GM19463 (cell line): ENCODE measurements at regions not wholly inside any gene's neighbourhood (a gene's known extent, or its start where the extent isn't known, plus 50 kb on each side); places are given as distances from the start of the nearest gene placed in this dataset.

Source experiments
- ATAC-seq: cut with Tn5 transposase; IDR thresholded peaks from one replicate; pipeline ENCODE4 v1.9.1; 2021; ENCODE audit warnings: mild to moderate bottlenecking, moderate library complexity; ENCODE audit not compliant: unreplicated experiment

- no peak for ATAC-seq
Measured at GRCh38 chr4:100130964-100131363, 59.3 kb downstream of the DDIT4L start.

- no peak for ATAC-seq
Measured at GRCh38 chr4:100130491-100130890, 59.8 kb downstream of the DDIT4L start.

DNA sequence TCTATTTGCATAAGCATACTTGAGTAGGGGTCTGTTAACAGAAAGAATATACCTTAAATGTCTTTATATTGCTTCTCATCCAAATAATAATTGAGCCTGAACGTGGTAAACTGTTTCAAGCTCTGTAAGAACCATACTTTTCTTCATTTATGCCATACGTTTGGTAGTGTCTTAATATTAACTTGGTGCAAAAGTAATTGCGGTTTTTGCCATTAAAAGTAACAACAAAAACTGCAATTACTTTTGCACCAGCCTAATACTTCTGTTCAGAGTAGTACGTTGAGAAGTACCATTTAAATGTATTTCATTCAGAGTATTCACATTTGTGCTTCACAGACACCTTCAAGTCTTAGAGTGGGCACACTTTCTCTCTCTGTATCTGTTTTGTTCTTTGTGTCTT, 60.5 kb downstream of the DDIT4L start:
- ATAC-seq = no peak

DNA sequence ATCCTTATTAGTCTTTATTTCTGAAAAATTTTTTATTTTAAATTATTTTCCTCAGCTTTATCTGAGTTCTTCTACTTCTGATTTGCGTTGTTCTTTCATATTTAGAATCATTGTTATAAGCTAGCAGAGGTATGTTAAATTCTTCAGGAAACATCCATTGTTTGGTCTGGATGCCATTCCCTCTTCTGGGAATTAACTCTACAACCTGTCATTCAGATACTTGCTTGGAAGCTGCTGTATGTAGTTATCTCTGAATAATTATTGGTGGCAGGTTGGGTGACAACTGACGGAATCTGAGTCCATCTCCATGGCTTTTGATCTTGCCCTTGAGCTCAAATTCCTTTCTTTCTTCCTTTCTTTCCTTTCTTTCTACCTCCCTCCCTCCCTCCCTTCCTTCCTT, 61.9 kb downstream of the DDIT4L start:
- no peak for ATAC-seq

GRCh38 chr4:100124715-100125114, 65.6 kb downstream of the DDIT4L start:
- no peak for ATAC-seq

DNA sequence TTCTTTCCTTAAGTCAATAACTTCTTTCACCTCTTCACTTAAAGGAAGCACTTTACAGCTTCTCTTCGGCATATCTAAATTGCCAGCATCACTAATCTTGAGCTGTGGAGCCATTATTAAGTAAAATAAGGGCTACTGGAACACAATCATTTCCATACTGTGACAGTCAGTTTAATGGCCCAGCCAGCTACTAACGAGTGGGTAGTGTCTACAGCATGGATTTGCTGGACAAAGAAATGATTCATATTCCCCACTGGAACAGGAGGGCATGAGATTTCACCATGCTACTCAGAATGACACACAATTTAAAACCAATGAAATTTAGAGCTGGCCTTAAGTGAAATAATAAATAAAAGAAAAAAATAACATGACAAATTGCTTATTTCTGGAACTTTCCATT, 72.1 kb downstream of the DDIT4L start:
- ATAC-seq = no peak

DNA sequence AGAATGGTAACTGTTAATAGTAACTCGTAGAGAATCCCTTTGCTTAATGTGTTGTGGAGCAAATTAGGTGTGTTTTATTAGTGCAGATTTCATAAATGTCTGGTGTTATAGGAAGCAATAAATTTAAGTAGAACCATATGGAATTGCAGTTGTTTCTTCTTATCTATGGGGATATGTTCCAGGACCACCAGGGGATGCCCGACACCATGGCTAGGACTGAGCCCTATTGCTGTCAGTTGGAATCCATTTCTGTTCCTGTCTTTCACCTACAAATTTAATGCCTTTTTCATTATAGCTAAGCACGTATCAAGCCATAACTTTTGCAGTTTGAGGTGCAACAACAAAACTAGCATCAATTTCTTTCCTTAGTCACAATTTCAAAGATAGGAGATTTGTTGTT, 72.5 kb downstream of the DDIT4L start:
- no peak for ATAC-seq

- no peak for ATAC-seq
Measured at GRCh38 chr4:100114909-100115308, 75.4 kb downstream of the DDIT4L start.

- ATAC-seq = no peak
Measured at GRCh38 chr4:100113732-100114131, 76.5 kb downstream of the DDIT4L start.

DNA sequence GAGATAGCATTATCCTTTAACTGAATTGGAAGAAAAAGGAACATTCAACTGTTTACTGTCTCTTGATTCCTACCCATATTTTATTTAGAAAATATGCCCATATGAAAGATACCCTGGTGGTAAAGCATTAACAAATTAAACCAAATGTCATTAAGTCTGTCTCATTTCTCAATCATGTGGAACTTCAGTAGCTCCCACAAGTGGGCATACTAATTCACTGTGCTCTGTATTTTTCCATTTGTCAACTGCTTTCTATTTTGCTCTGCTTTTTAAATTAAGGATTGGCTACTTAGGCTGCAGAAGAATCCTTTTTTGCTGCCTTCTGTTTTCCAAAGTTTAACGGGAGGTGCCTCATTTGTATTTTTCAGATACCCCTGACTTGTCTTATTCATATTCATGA, 77.2 kb downstream of the DDIT4L start:
- no peak for ATAC-seq

DNA sequence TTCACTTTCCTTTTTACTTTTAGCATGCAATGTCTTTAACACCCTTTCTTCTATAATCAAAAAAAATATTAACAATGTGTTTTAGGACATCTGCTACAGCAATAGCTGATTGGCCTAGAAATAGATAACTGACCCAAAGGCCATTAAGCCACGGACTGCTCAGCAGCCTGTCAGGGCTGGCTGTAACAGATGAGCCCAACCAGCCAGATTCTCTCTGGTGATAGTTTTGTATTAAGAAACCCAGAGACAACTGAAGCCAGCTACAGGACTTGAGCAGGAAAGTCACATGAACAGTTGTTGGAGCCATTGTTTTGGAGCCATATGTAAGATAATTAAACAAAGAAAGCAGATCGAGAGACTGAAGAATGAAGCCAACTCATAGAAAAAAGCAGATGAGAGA, 80.3 kb downstream of the DDIT4L start:
- ATAC-seq = no peak

DNA sequence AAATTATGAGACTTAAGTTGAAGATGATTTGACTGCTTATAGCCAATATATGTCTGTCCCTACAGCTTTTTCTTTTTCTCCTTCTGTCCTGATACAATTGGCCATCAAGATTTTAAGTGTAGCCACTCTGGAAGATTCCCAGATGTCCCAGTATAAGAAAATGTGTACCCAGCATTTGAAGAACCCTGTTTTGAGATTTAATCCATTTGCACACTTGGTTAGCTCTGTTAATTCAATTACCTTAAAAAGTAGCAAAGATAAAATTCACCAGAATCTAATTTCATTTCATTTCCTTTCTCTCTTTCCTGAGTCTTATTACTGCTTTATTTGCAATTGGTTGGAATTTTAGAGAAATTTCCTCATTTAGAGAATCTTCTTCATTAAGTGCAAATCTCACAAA, 81.4 kb downstream of the DDIT4L start:
- no peak for ATAC-seq

DNA sequence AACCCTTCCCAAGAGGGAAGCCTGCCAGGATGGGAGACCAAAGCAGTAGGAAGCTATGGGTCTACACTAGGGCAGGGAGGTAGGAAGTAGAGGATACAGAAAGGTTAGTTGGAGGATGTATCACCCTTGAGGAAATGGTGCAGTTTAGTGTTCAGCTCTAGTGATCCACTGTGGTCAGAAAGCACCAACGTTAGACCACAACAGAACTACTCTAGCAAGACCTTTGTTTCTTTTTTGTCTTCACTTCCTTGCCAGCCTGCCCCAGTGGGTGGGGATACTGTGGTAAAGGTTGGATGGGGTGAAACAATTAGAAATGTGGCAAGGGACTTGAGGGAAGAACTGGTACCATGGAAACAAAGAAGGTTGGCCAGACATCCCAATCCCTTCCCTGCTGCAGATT, 83.3 kb downstream of the DDIT4L start:
- ATAC-seq = peak; percentile 98

DNA sequence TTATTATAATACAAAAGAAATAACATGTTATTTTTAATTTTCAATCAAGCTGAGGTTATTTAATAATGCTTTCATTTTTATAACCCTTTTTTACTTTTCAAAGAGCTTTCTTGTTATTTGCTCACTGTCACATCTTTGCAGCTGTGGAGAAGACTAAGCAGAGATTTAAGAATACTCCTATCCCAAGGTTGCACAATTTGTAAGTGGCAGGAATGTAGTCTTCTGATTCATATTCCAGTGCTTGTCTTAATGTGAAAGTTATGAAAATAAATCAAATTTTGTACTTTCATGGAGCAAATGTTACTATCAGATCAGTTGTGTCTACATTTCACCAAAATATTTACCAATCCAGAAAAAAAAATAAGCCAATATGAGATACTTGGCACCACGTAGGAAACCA, 86.6 kb downstream of the DDIT4L start:
- no peak for ATAC-seq

GRCh38 chr4:100100985-100101384, 89.3 kb downstream of the DDIT4L start:
- ATAC-seq = peak; percentile 60

GRCh38 chr4:100099746-100100145, 90.5 kb downstream of the DDIT4L start:
- no peak for ATAC-seq

DNA sequence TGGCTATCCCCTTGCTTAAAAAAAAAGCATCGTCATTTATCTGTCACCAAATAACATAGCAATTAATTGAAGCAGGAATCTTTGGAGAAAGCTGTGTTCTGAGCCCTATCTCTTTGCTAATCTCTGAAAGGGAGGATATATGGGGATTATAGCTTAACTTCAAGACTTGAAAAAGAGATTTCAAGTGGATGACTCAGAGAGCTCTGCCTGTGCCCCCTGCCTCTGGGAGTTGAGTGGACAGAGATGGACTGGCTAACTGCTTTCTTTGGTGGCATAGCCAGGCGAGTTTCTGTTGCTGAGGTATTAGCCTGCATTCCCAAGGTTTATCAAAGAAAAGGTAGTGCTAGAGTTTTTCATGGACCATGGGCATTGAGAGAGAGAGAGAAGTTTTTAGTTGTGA, 91.6 kb downstream of the DDIT4L start:
- ATAC-seq = no peak

DNA sequence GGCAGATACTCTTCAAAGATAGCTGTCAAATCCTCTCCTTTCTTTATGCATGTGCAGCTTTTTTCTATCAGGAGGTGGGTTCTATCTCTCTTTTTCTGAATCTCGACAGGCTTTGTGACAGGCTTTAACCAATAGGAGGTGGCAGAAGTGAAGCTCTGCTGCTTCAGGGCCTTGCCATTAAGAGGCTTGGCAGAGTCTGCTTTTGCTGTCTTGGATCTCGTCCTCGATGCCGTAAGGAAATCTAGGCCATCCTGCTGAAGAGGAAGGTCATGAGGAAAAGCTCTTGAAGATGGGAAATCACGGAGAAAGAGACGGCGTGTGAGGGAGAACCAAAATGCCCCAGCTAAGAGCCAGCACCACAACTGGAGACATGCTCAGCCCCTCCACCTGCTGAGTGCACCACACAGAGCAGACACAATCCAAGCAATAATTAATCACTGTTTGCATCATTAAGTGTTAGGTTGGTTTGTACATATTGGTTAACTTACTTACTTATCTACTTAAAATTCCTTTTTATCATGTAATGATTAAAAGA, 92.2 kb downstream of the DDIT4L start:
- no peak for ATAC-seq

GRCh38 chr4:100095729-100096595, 94.3 kb downstream of the DDIT4L start:
- ATAC-seq = peak; percentile 84

GRCh38 chr4:100093091-100093866, 97.0 kb downstream of the DDIT4L start:
- ATAC-seq = peak; percentile 87

GRCh38 chr4:100087743-100088142, 102.5 kb downstream of the DDIT4L start:
- no peak for ATAC-seq
